GM12801 (cell line): ENCODE measurements at regions not wholly inside any gene's neighbourhood (a gene's known extent, or its start where the extent isn't known, plus 50 kb on each side); places are given as distances from the start of the nearest gene placed in this dataset.

Experiments
- TF ChIP-seq, protein P1 (sequence below): IDR thresholded peaks from one replicate; pipeline ENCODE4 v1.5.1; 2011; ENCODE audit warnings: control low read depth; ENCODE audit not compliant: insufficient read length; ENCODE audit errors: extremely low read depth

DNA sequence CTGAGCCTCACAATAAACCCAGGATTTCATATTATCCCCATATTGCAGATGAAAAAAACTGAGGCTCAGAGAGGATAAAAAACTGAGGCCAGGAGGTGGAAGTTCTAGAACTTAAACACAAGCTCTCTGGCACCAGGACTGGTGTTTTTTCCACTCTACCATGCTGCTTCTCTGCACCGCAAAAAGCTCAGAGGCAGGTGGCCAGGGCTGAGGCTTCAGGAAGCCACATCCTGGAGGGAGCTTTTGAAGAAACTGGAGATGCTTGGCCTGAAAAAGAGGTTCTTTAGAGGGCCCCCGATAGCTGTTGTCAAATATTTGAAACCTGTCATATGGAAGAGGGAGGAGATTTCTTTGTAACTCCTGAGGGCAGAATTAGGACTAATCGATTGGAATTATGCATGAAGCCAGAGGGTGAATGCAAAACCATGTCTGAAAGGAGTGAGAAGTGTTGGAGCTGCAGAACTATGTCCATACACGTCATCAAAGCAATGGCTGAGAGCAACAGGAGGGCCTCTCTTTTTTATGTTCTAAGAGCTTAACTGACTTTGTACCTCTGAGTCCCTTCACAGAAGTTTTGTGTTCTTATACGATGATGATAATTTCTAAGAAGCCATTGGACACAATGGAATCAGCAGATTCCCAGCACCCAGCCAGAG, 448.6 kb downstream of the FUT8 start:
- TF ChIP-seq, protein P1, sequence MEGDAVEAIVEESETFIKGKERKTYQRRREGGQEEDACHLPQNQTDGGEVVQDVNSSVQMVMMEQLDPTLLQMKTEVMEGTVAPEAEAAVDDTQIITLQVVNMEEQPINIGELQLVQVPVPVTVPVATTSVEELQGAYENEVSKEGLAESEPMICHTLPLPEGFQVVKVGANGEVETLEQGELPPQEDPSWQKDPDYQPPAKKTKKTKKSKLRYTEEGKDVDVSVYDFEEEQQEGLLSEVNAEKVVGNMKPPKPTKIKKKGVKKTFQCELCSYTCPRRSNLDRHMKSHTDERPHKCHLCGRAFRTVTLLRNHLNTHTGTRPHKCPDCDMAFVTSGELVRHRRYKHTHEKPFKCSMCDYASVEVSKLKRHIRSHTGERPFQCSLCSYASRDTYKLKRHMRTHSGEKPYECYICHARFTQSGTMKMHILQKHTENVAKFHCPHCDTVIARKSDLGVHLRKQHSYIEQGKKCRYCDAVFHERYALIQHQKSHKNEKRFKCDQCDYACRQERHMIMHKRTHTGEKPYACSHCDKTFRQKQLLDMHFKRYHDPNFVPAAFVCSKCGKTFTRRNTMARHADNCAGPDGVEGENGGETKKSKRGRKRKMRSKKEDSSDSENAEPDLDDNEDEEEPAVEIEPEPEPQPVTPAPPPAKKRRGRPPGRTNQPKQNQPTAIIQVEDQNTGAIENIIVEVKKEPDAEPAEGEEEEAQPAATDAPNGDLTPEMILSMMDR: no peak

DNA sequence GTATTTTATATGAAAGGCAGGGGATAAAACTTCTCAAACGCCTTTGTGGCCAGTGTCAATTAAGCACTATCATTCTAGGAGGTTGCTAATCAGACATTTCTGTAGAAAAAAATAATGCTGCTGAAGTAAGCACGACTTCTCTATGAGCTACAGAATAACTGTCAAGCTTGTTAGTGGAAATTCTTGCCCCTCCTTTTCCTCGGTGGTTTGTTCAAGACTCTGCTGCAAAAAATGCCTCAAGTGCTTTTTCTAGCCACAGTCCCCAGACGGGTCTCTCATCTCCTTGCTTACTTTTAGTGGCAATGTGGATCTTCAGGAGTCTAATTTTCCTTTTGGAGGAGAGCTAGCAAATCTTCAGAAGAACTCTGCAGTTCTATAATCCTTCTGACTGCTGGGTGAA, 452.0 kb downstream of the FUT8 start:
- TF ChIP-seq, protein P1: no peak

DNA sequence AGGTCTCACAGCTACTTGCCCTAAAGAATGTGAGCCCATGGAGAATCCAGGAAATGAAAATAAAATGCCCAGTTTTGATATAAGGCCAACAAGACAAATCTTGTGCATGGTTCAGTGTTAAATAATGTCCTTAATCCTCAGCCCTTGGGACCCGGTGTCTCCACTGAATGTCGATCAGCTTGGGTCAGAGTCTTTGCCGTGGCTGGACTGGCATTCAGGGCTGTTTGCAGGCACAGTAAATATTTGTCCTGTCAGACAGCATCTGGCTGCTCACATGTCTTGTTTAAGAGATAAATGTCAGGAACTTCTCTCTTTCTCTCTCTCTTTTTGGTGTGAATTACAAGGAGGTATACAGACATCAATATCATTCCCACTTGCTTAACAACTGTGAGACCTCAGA, 452.5 kb downstream of the FUT8 start:
- TF ChIP-seq, protein P1: no peak

DNA sequence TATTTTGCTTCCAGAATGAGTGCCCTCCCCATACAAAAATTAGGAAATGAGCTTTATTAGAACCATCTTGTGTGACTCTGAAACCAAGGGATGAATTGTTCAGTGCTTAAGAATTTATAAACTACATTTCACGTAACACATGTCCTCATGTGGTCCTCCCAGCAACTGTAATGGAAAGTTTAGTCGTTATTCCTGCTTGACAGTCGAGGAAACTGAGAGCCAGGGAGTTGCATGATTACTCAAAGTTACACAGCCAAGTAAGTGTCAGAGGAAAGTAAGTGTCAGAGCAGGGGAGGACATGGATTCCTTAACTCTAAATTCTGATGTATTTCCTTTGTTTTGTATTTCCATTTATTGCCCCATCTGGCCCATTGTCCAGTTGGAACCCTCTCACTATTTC, 453.9 kb downstream of the FUT8 start:
- TF ChIP-seq, protein P1: no peak

DNA sequence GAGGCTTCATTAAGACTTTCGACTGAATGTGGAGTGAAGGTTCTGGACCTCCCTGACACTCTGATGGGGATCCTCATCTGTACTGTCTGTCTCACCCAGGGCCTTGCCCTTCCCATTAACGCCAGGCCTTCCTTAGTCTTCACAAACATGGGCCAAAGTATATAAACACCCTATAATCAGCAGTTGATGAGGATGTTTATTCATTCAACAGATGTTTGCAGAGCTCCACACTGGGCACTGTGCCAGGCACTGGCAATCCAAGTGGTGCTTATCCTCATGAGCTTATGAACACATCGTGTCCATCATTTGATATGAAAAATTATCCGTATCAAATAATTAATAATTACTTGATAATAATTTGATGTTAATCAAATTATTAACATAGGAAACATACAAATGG, 454.4 kb downstream of the FUT8 start:
- TF ChIP-seq, protein P1: no peak

DNA sequence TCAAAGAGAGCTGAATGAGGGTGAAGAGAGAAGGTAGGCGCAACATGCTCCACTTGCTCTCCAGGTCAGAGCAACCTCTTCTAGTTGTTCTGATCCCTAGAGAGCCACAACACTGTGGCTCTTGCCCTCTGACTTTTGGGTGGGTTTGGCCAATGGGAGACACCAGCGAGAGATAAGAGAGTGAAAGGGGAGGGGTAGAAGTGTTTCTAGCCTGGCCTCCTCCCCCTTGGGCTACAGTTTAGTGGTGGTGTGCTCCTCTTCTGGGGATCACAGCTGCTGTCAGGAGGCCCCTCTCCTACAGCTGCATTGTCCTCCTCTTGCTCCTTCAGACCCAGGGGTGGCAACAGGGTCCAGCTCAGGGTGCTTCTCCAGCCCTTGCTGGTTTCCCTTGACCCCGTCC, 454.8 kb downstream of the FUT8 start:
- TF ChIP-seq, protein P1: no peak

DNA sequence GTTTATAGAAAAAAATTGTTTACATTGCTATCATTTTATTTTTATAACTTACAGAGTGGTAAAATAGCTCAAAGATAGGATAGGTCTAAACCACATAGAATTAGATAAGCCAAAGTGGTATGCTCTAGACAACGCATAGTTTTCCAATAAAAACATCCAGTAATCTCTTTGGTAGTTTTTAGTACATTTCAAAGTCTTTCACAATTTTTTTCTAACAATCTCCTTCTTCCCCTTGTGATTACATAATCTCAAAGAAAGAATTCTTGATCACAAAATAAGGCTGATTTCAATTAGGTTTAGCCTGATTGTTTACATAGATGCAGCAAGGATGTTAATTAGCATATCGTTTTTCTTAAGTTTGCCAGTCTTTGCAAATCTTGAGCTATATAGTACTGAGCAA, 460.0 kb downstream of the FUT8 start:
- TF ChIP-seq, protein P1: no peak
